ENCODE measurements at regions not wholly inside any gene's neighbourhood (a gene's known extent, or its start where the extent isn't known, plus 50 kb on each side); places are given as distances from the start of the nearest gene placed in this dataset.
A peak's percentile ranks its signal among the peaks of the same experiment; 100 is the strongest.

GRCh38 chr5:89071101-89071940 is 188.3 kb upstream of the MEF2C start:
- TF ChIP-seq CTCF (conservative IDR thresholded peaks at IDR 0.05; ENCODE audit: low read depth, low read length): no peak
- DNase-seq (ENCODE audit: low read depth): no peak
- H3K4me3 ChIP-seq (ENCODE audit: low read length): no peak overlapping the region

- DNase-seq (ENCODE audit: low read depth): no peak
- TF ChIP-seq CTCF (conservative IDR thresholded peaks at IDR 0.05; ENCODE audit: low read depth, low read length): no peak
- H3K4me3 ChIP-seq (ENCODE audit: low read length): no peak overlapping the region
Observed at GRCh38 chr5:89069591-89069990, 186.6 kb upstream of the MEF2C start.

- no peak for TF ChIP-seq CTCF (conservative IDR thresholded peaks at IDR 0.05; ENCODE audit: low read depth, low read length)
Observed at GRCh38 chr5:89067362-89067761, 184.4 kb upstream of the MEF2C start.

GRCh38 chr5:89065919-89066318 is 182.9 kb upstream of the MEF2C start:
- no peak overlapping the region for H3K4me3 ChIP-seq (ENCODE audit: low read length)
- peak; percentile 29 for DNase-seq (ENCODE audit: low read depth)
- TF ChIP-seq CTCF (conservative IDR thresholded peaks at IDR 0.05; ENCODE audit: low read depth, low read length): no peak

More at GRCh38 chr5:89067362-89067761, 184.4 kb upstream of the MEF2C start:
- DNase-seq (ENCODE audit: low read depth): no peak
- no peak overlapping the region for H3K4me3 ChIP-seq (ENCODE audit: low read length)

- no peak overlapping the region for H3K4me3 ChIP-seq (ENCODE audit: low read length)
- no peak for DNase-seq (ENCODE audit: low read depth)
- no peak for TF ChIP-seq CTCF (conservative IDR thresholded peaks at IDR 0.05; ENCODE audit: low read depth, low read length)
Observed at GRCh38 chr5:89064736-89065135, 181.8 kb upstream of the MEF2C start.

- no peak overlapping the region for H3K4me3 ChIP-seq (ENCODE audit: low read length)
- TF ChIP-seq CTCF (conservative IDR thresholded peaks at IDR 0.05; ENCODE audit: low read depth, low read length): no peak
- DNase-seq (ENCODE audit: low read depth): no peak
Observed at GRCh38 chr5:89064054-89064453, 181.1 kb upstream of the MEF2C start.

- H3K4me3 ChIP-seq (ENCODE audit: low read length): no peak overlapping the region
- no peak for DNase-seq (ENCODE audit: low read depth)
- no peak for TF ChIP-seq CTCF (conservative IDR thresholded peaks at IDR 0.05; ENCODE audit: low read depth, low read length)
Observed at GRCh38 chr5:89060768-89061167, 177.8 kb upstream of the MEF2C start.

Measured in retinal pigment epithelial cell (primary cell).